ENCODE measurements at regions not wholly inside any gene's neighbourhood (a gene's known extent, or its start where the extent isn't known, plus 50 kb on each side); places are given as distances from the start of the nearest gene placed in this dataset.

- Histone ChIP-seq H3K4me2 (replicated peaks; ENCODE audit: low read depth, low read length, poor library complexity, severe bottlenecking) (no peak overlapping the region), H3K9me3 (ENCODE audit: control extremely low read depth in 1 of 3, control insufficient read depth in 2 of 3, insufficient read depth in 1 of 3, low read length in 2 of 3) (peaks cover 0 to 19% (median 15%) of the 10 kb centered on the region in 3 donors), H3K79me2 (ENCODE audit: control insufficient read depth, insufficient read depth, low read length) (no peaks in the 10 kb centered on the region), H4K20me1 (ENCODE audit: control insufficient read depth, insufficient read depth, low read length, poor library complexity, severe bottlenecking) (no peaks in the 10 kb centered on the region), H3K27ac (ENCODE audit: low read length in 2 of 2) (no peak overlapping the region), H3K4me3 (ENCODE audit: control extremely low read depth in 1 of 5, extremely low read depth in 1 of 5, insufficient read depth in 1 of 5, low read depth in 2 of 5, low read length in 4 of 5) (no peak overlapping the region), H3K9ac (ENCODE audit: low read length) (no peak overlapping the region), H3K36me3 (replicated peaks in 1 of 2; ENCODE audit: control extremely low read depth in 1 of 2, control insufficient read depth in 1 of 2, extremely low read depth in 1 of 2, insufficient read depth in 2 of 2, low read length in 1 of 2) (no peaks in the 10 kb centered on the region), H3K27me3 (replicated peaks in 1 of 4; ENCODE audit: control extremely low read depth in 1 of 4, control insufficient read depth in 3 of 4, insufficient read depth in 4 of 4, low read length in 3 of 4) (peaks cover 0 to 7% (median 2%) of the 10 kb centered on the region in 4 experiments), H2AFZ (ENCODE audit: insufficient read depth, low read depth, low read length, poor library complexity, severe bottlenecking) (no peak overlapping the region), H3K4me1 (ENCODE audit: control insufficient read depth in 2 of 2, insufficient read depth in 2 of 2, low read length in 2 of 2) (no peaks in the 10 kb centered on the region)
- TF ChIP-seq CTCF (IDR thresholded peaks at IDR 0.05): no peak
- TF ChIP-seq EZH2 (IDR thresholded peaks at IDR 0.05; ENCODE audit: borderline replicate concordance, insufficient read depth, low read depth, low read length, poor library complexity, severe bottlenecking): no peak
- DNase-seq: no peak
- Mint-ChIP-seq H3K4me1 (no peaks in the 10 kb centered on the region), H3K27me3 (peaks cover 10% of the 10 kb centered on the region), H3K27ac (no peak overlapping the region), H3K9me3 (ENCODE audit: insufficient read depth) (peaks cover 2% of the 10 kb centered on the region), H3K4me3 (no peak overlapping the region)
- intact Hi-C loops (cut with micrococcal nuclease): no loop called here
- POLR2A ChIA-PET: no interaction called here
- ATAC-seq (ENCODE audit: low read depth): no peak
- no CpG with 5 or more reads among the region's 2 CpGs for WGBS (ENCODE audit: insufficient coverage)
- CTCF ChIA-PET: no interaction called here
These were observed 163.1 kb downstream of the TTC8 start for GRCh38 chr14:88987516-88987915.

GRCh38 chr14:88989911-88990310 is 165.5 kb downstream of the TTC8 start:
- H3K27me3 Mint-ChIP-seq: peaks cover 22% of the 10 kb centered on the region
- DNase-seq (no peak), ATAC-seq (ENCODE audit: low read depth) (no peak)
- intact Hi-C loops (cut with micrococcal nuclease): no loop called here
- H3K4me3 Mint-ChIP-seq: no peak overlapping the region
- ChIA-PET POLR2A (no interaction called here), CTCF (no interaction called here)
- no peak overlapping the region for H3K27ac ChIP-seq (ENCODE audit: low read length in 2 of 2)
- no peaks in the 10 kb centered on the region for H3K4me1 ChIP-seq (ENCODE audit: control insufficient read depth in 2 of 2, insufficient read depth in 2 of 2, low read length in 2 of 2)
- H3K4me1 Mint-ChIP-seq: no peaks in the 10 kb centered on the region
- H3K9me3 ChIP-seq (ENCODE audit: control extremely low read depth in 1 of 3, control insufficient read depth in 2 of 3, insufficient read depth in 1 of 3, low read length in 2 of 3): peaks cover 0 to 19% (median 15%) of the 10 kb centered on the region in 3 donors
- H3K9me3 Mint-ChIP-seq (ENCODE audit: insufficient read depth): peaks cover 2% of the 10 kb centered on the region
- H3K4me3 ChIP-seq (ENCODE audit: control extremely low read depth in 1 of 5, extremely low read depth in 1 of 5, insufficient read depth in 1 of 5, low read depth in 2 of 5, low read length in 4 of 5): no peak overlapping the region
- TF ChIP-seq CTCF (IDR thresholded peaks at IDR 0.05) (no peak), EZH2 (IDR thresholded peaks at IDR 0.05; ENCODE audit: borderline replicate concordance, insufficient read depth, low read depth, low read length, poor library complexity, severe bottlenecking) (no peak)
- 70% methylated on average over 1 of the region's 1 CpG for WGBS (ENCODE audit: insufficient coverage)
- H2AFZ ChIP-seq (ENCODE audit: insufficient read depth, low read depth, low read length, poor library complexity, severe bottlenecking): no peak overlapping the region
- H4K20me1 ChIP-seq (ENCODE audit: control insufficient read depth, insufficient read depth, low read length, poor library complexity, severe bottlenecking): no peaks in the 10 kb centered on the region
- H3K36me3 ChIP-seq (replicated peaks in 1 of 2; ENCODE audit: control extremely low read depth in 1 of 2, control insufficient read depth in 1 of 2, extremely low read depth in 1 of 2, insufficient read depth in 2 of 2, low read length in 1 of 2): no peaks in the 10 kb centered on the region
- H3K4me2 ChIP-seq (replicated peaks; ENCODE audit: low read depth, low read length, poor library complexity, severe bottlenecking): no peak overlapping the region
- H3K9ac ChIP-seq (ENCODE audit: low read length): no peak overlapping the region
- H3K79me2 ChIP-seq (ENCODE audit: control insufficient read depth, insufficient read depth, low read length): no peaks in the 10 kb centered on the region
- H3K27me3 ChIP-seq (replicated peaks in 1 of 4; ENCODE audit: control extremely low read depth in 1 of 4, control insufficient read depth in 3 of 4, insufficient read depth in 4 of 4, low read length in 3 of 4): peaks cover 0 to 9% (median 2%) of the 10 kb centered on the region in 4 experiments
- no peak overlapping the region for H3K27ac Mint-ChIP-seq

All from B cell (primary cell).